Mammary epithelial cell (primary cell): ENCODE measurements at regions not wholly inside any gene's neighbourhood (a gene's known extent, or its start where the extent isn't known, plus 50 kb on each side); places are given as distances from the start of the nearest gene placed in this dataset.

Source experiments
- CTCF ChIP-seq, 2 donors: IDR thresholded peaks in 1 of 2; conservative IDR thresholded peaks in 1 of 2; 2 replicates each; pipeline ENCODE4 v1.5.1; 2011 to 2012; ENCODE audit warnings: inconsistent platforms in 2 of 2, low read length in 2 of 2, mild to moderate bottlenecking in 2 of 2, control low read depth in 1 of 2, low read depth in 1 of 2; ENCODE audit not compliant: insufficient read depth in 1 of 2; ENCODE audit errors: extremely low read depth in 1 of 2
- EZH2 ChIP-seq: IDR thresholded peaks from 2 replicates; pipeline ENCODE4 v1.6.1; 2012; ENCODE audit warnings: low read length, inconsistent platforms, borderline replicate concordance

- no peak for TF ChIP-seq CTCF (conservative IDR thresholded peaks at IDR 0.05 in 1 of 2, IDR thresholded peaks at IDR 0.05 in 1 of 2; ENCODE audit: extremely low read depth in 1 of 2, insufficient read depth in 1 of 2, low read depth in 1 of 2, low read length in 2 of 2)
- TF ChIP-seq EZH2: no peak
These were observed 1056.8 kb downstream of the MAT2B start for GRCh38 chr5:164561933-164562872.
